Smooth muscle cell (in vitro differentiated cells): ENCODE measurements at regions not wholly inside any gene's neighbourhood (a gene's known extent, or its start where the extent isn't known, plus 50 kb on each side); places are given as distances from the start of the nearest gene placed in this dataset.

Experiments
- DNase-seq: peaks from one replicate; lab custom pipeline; 2025; ENCODE audit not compliant: unreplicated experiment; lab: John Stamatoyannopoulos, UW
- H2AFZ ChIP-seq: fragments of 200-600 bp; sonication (generic); 2 replicates; pipeline ENCODE4 v1.6.0; 2016; ENCODE audit warnings: antibody characterized with exemption, low read depth, mild to moderate bottlenecking
- H3F3A ChIP-seq: fragments of 200-600 bp; sonication (generic); 2 replicates; pipeline ENCODE4 v1.6.0; 2017; ENCODE audit warnings: antibody characterized with exemption, low read depth
- H3K27ac ChIP-seq: fragments of 200-600 bp; sonication (generic); 2 replicates; pipeline ENCODE4 v1.5.1; 2016; ENCODE audit warnings: low read depth, mild to moderate bottlenecking
- H3K27me3 ChIP-seq: fragments of 200-600 bp; sonication (generic); 2 replicates; pipeline ENCODE4 v1.6.1; 2016; ENCODE audit warnings: low read depth, mild to moderate bottlenecking
- H3K36me3 ChIP-seq: fragments of 200-600 bp; sonication (generic); 2 replicates; pipeline ENCODE4 v1.5.1; 2016; ENCODE audit warnings: low read depth
- H3K4me1 ChIP-seq: fragments of 200-600 bp; sonication (generic); 2 replicates; pipeline ENCODE4 v1.5.1; 2016; ENCODE audit warnings: low read depth
- H3K4me2 ChIP-seq: fragments of 200-600 bp; sonication (generic); 2 replicates; pipeline ENCODE4 v1.6.0; 2016; ENCODE audit warnings: mild to moderate bottlenecking
- H3K4me3 ChIP-seq: fragments of 200-600 bp; sonication (generic); 2 replicates; pipeline ENCODE4 v1.5.1; 2016; ENCODE audit warnings: mild to moderate bottlenecking
- H3K79me2 ChIP-seq: fragments of 200-600 bp; sonication (generic); 2 replicates; pipeline ENCODE4 v1.6.0; 2016; ENCODE audit warnings: low read depth, mild to moderate bottlenecking
- H3K9ac ChIP-seq: fragments of 200-600 bp; sonication (generic); 2 replicates; pipeline ENCODE4 v1.6.0; 2016; ENCODE audit warnings: low read depth
- H3K9me3 ChIP-seq: fragments of 200-600 bp; sonication (generic); replicated peaks from 2 replicates; pipeline ENCODE4 v1.5.1; 2016; ENCODE audit warnings: low read depth
- H4K20me1 ChIP-seq: fragments of 200-600 bp; sonication (generic); 2 replicates; pipeline ENCODE4 v1.6.0; 2016; ENCODE audit warnings: low read depth
- WGBS: methylation state at CpG from one replicate; pipeline ENCODE4 v1.1.7; 2016; ENCODE audit warnings: low lambda C conversion rate; 5-methylcytosine and 5-hydroxymethylcytosine counted together
- TF ChIP-seq, protein P1 (sequence below): fragments of 200-600 bp; sonication (generic); IDR thresholded peaks from 2 replicates; pipeline ENCODE4 v1.5.1; 2017; ENCODE audit warnings: borderline replicate concordance, mild to moderate bottlenecking, antibody characterized with exemption; ENCODE audit not compliant: insufficient read depth, poor library complexity, severe bottlenecking

DNA sequence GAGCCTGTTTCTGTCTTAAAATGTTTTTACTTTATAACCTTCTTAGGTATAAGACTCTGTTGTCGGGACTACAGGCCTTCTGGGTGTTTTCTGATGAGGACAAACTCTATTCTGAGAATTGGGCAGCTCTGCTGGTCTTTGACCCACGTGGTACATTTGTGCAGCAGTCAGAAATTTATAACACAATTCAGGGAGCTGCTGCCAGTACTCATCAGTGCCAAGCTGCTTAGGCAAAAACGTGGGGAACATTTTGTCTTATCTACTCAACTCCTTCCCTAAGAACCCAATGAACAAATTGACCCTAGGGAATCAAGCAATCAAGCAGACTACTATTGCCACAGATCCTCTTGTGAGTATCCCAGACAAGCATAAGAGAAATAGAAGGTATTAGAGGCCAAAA lies 180.7 kb upstream of the PDZRN3 start:
- 73% methylated on average over 3 of the region's 3 CpGs for WGBS
- Histone ChIP-seq H3K36me3 (no peaks in the 10 kb centered on the region), H3K9me3 (no peaks in the 10 kb centered on the region), H2AFZ (no peak overlapping the region), H3K9ac (no peak overlapping the region), H3K27ac (no peak overlapping the region), H3K4me2 (no peak overlapping the region), H3F3A (no peaks in the 10 kb centered on the region), H3K79me2 (no peaks in the 10 kb centered on the region), H3K4me3 (no peak overlapping the region), H3K27me3 (no peaks in the 10 kb centered on the region), H3K4me1 (peaks cover 8% of the 10 kb centered on the region), H4K20me1 (no peaks in the 10 kb centered on the region)
- TF ChIP-seq, protein P1, sequence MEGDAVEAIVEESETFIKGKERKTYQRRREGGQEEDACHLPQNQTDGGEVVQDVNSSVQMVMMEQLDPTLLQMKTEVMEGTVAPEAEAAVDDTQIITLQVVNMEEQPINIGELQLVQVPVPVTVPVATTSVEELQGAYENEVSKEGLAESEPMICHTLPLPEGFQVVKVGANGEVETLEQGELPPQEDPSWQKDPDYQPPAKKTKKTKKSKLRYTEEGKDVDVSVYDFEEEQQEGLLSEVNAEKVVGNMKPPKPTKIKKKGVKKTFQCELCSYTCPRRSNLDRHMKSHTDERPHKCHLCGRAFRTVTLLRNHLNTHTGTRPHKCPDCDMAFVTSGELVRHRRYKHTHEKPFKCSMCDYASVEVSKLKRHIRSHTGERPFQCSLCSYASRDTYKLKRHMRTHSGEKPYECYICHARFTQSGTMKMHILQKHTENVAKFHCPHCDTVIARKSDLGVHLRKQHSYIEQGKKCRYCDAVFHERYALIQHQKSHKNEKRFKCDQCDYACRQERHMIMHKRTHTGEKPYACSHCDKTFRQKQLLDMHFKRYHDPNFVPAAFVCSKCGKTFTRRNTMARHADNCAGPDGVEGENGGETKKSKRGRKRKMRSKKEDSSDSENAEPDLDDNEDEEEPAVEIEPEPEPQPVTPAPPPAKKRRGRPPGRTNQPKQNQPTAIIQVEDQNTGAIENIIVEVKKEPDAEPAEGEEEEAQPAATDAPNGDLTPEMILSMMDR: no peak
- DNase-seq: no peak

DNA sequence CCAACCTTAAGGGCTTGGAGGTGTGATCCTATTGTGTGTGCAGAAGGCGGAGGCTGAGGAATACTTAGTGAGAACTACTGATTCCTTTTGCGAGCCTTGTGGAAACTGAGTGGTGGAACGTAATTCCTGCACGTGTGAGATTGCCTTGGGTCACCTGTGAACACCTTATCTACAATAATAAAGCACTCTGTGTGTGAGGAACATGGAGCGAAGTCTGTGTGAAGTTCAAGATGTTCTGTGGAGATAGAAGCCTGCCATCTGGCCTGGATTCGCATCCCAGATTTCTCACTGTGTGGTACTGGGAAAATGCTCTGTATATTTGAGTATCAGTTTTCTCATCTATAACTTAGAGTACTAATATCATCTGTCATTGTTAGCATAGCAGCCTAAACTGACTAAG lies 179.5 kb upstream of the PDZRN3 start:
- Histone ChIP-seq H3K27ac (no peak overlapping the region), H3K36me3 (no peaks in the 10 kb centered on the region), H3K4me1 (peaks cover 6% of the 10 kb centered on the region), H3F3A (no peaks in the 10 kb centered on the region), H3K4me3 (no peak overlapping the region), H3K79me2 (no peaks in the 10 kb centered on the region), H2AFZ (no peak overlapping the region), H4K20me1 (no peaks in the 10 kb centered on the region), H3K27me3 (no peaks in the 10 kb centered on the region), H3K9ac (no peak overlapping the region), H3K9me3 (no peaks in the 10 kb centered on the region), H3K4me2 (no peak overlapping the region)
- 96% methylated on average over 6 of the region's 6 CpGs for WGBS
- TF ChIP-seq, protein P1: no peak
- DNase-seq: no peak

DNA sequence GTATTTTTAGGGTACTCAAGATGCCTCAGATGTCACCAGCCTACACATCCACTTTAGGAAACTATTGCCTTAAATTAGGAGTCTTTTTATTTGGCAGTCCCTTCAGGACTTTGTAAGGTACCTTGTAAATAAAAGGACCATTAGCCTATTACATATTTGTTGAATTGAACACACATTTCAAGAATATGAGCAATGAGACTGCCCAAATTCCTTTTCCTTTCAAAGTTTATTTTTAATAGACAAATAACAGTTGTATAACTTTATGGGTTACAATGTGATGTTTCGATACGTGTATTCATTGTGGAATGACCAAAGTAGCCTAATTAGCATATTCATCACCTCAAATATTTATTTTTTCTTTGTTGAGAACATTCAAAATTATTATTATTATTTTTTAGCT lies 176.7 kb upstream of the PDZRN3 start:
- 94% methylated on average over 2 of the region's 2 CpGs for WGBS
- no peaks in the 10 kb centered on the region for H3K9me3 ChIP-seq
- DNase-seq: no peak

DNA sequence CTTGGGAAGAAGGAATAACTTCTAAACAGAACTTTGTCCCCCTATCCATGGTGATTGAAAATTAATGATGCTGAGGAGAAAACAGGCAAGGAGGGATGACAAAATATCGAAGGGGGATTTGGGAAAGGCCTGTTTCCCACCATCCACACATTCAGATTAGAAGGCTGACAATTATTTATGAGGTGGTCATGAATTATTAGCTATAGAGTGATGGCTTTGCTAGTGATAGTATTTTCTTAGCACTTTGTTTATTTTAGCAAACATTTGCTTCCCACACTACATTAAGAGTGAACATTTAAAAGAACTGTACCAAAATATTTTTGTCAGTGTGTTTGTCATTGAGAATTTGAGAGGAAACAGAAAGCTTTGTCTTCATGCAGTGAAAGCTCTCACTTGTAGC lies 172.6 kb upstream of the PDZRN3 start:
- WGBS: 58% methylated on average over 1 of the region's 1 CpG
- no peak overlapping the region for H3K4me2 ChIP-seq
- H2AFZ ChIP-seq: no peak overlapping the region
- TF ChIP-seq, protein P1: no peak
- no peak for DNase-seq
- H3K79me2 ChIP-seq: no peaks in the 10 kb centered on the region
- H3K4me3 ChIP-seq: no peak overlapping the region
- H3K9ac ChIP-seq: no peak overlapping the region
- H4K20me1 ChIP-seq: no peaks in the 10 kb centered on the region
- no peaks in the 10 kb centered on the region for H3F3A ChIP-seq
- no peaks in the 10 kb centered on the region for H3K36me3 ChIP-seq
- H3K4me1 ChIP-seq: peaks cover 4% of the 10 kb centered on the region
- H3K27me3 ChIP-seq: no peaks in the 10 kb centered on the region
- no peaks in the 10 kb centered on the region for H3K9me3 ChIP-seq
- H3K27ac ChIP-seq: no peak overlapping the region

More for the DNA sequence above, 176.7 kb upstream of the PDZRN3 start:
- H3K27me3 ChIP-seq: no peaks in the 10 kb centered on the region
- peaks cover 2% of the 10 kb centered on the region for H3K4me1 ChIP-seq
- H2AFZ ChIP-seq: no peak overlapping the region
- no peak overlapping the region for H3K4me3 ChIP-seq
- H3F3A ChIP-seq: no peaks in the 10 kb centered on the region
- no peaks in the 10 kb centered on the region for H3K79me2 ChIP-seq
- H3K27ac ChIP-seq: no peak overlapping the region
- no peaks in the 10 kb centered on the region for H3K36me3 ChIP-seq
- H4K20me1 ChIP-seq: no peaks in the 10 kb centered on the region
- no peak overlapping the region for H3K9ac ChIP-seq
- no peak overlapping the region for H3K4me2 ChIP-seq
- TF ChIP-seq, protein P1: no peak
